T-helper 1 cell (primary cell): ENCODE measurements at regions not wholly inside any gene's neighbourhood (a gene's known extent, or its start where the extent isn't known, plus 50 kb on each side); places are given as distances from the start of the nearest gene placed in this dataset.

Experiments
- DNase-seq, 5 donors: peaks; one replicate each; pipeline ENCODE4 v3.0.0-alpha.2; 2012 to 2020

- no peak for DNase-seq
Measured at GRCh38 chr13:47027780-47028437, 131.1 kb upstream of the HTR2A start.

DNA sequence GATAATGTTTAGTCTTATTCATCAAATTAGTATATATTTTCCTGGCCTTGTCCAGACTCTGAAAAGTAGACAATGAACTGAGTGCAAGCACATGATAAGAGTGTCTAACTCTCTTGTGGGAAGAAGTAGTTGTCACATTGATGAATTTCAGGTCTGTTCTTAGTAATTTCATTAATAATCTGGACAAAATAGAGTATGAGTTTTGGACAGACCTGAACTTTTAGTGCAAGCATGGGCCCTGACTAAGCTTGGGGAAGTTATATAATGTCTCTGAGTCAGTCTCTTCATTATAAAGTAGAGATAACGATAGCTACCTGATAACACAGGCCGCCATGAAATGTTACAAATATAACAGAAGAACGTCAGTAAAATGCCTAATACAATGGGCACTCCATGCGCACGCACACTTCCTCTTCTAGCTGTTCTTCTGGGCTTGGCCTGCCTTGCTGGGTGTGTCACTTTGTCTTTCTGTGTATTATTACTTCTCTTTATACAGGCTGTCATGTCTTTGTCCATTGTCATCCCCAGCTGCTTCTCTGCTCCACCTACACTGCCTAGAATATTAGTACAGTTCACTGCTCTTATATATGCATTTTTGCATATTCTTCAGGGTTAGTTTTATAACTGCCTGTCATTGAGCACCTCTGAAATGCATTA, 129.1 kb upstream of the HTR2A start:
- no peak for DNase-seq

DNA sequence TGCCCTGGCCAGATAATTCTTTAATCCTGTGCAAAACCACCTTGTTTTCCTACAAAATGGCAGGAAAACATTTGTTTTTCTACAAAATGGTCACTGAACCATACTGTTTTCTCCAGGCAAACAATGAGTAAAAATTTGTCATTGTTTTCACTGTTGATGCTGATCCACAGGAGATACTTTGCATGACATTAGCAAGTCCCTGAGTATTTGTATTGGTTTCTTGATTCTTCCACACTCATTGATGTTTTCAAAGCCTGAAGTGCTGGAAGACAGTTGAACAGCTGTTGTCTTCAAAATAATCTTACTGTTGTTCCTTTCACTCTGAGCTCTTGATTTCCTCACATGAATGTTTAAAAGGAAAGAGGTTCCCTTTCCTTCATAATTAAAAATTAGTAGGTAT, 123.1 kb upstream of the HTR2A start:
- no peak for DNase-seq

- DNase-seq = no peak
Measured at GRCh38 chr13:47017476-47017875, 120.6 kb upstream of the HTR2A start.

GRCh38 chr13:47008318-47008717, 111.5 kb upstream of the HTR2A start:
- DNase-seq = no peak

DNA sequence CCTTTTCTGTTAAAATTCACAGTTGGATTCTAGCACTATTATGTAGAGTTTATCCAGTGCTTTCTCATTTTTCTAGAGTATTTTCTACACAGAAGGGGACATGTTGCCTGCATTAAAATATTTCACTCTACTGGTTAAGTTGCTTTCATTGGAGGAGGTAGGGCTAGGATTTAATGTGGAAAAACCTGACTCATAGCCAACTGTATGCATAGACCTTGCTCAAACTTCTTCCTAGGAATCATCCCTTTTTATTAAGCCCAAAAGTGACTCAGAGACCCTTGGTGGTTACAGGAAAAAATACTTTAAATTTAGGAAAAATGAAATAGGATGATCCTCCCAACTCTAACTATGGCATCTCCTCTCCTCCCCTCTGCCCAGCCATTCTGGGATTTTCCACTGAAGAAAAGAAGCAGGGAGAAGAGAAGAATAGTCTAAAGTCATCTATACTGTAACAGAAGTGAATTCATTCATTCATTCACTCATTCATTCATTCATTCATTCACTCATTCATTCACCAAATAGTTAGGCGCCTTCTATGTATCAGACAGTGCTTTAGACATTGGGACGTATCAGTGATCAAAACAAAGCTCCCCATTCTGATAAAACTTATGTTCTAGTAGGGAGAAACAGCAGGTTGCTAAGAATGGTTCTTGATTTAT, 109.0 kb upstream of the HTR2A start:
- no peak for DNase-seq

DNA sequence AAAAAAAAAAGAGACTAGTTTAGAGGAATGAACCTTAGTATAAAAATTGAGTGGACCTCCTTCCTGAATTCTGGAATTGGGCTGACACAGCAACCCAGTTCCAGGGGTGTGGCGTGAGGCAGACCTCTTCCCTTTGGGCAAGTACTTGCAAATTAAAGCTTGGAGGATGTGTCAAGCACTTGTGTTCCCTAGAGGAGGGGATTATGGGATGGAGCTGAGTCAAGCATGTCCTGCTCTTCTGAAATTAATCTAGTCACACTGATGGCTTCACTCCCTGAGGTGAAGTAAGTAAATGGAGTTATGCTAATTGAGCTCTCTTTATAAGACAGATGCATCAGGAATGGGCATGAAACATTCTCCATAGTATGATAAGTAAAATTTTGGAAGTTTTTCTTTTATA, 107.7 kb upstream of the HTR2A start:
- no peak for DNase-seq

DNA sequence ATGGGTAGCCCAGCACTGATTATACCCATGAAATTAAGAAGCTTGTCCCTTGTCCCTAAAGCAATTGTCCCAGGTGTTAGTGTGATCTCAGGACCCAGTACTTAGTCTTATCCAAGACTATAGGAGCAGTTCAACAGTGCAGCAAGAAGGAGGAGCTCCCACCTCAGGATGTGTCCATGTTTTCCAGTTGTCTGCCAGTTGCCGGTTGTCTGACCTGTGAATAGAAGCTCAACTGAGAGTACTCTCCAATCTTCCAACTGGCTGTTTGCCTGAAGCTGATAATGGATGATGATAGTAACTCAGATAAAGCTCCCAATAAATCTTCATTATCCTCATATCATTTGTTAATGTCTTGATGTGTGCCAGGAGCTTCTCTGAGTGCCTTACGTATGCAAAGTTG, 107.2 kb upstream of the HTR2A start:
- DNase-seq = no peak

DNA sequence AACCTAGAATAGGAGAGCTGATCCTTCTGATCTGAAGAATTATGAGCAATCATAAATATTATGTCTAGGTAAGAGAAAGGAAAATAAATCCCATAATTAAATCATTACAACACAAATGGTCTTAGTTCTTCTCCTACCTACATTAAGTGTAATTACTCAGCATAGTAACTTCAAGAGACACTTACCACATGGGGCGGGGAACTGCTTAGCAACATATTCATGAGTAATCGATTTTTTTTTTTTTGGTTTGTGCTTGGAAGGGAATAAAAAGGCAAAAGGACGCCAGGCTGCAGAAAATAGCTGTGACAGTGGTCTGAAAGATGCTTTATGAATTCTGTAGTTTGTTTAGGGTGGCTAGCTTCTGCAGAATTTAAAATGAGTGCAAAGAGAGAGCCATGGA, 103.3 kb upstream of the HTR2A start:
- no peak for DNase-seq

DNA sequence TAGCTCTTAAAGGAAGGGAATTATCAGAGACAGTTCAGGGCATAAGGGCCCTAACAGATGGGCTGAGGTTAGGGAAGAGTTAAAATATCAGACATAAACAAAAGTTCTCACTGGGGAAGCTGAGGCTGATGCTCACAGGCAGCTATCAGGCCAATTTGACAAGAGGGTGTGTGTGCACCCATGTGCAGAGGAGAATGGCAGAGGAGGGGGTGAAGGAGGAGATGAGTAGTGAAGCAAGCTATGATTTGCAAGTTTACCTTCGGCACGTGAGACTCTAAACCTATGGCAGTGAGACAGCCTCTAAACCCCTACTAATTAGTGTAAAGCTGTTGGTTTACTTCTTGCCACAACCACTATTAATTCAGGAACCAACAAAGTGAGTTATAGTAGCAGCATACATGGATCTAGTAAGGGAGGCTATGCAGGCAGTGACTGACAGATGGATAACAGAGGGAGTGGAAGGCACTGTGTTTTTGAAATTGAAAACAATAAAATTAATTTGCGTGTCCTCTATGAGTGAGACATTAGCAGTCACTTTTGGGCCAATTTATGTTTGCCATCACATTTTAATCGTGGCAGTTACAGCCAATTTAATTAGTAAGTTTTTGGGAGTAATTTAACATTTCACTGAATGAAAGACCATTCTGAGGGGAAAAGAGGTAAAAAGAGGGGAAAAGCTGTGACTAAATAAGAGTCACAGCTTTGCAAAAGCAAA, 99.6 kb upstream of the HTR2A start:
- no peak for DNase-seq

GRCh38 chr13:46995874-46996273, 99.0 kb upstream of the HTR2A start:
- DNase-seq = no peak

DNA sequence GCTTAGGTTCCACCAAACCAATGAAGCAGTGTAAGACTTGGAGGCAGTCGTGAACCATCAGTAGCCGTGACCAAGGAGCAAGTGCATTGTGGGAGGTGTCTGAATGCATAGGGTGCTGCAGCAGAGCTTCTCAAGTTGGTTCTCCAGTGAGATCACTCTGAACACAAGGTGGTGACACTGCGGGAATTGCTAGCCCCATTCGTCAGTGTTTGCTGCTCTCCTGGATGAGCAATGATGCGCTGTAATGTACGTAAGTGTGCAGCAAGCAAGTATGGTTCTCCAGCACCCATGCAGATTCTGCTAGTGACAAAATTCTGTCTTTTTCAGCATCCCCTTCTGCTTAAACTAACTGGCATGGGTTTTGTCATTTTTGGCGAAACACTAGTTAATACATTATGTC, 97.6 kb upstream of the HTR2A start:
- no peak for DNase-seq

DNA sequence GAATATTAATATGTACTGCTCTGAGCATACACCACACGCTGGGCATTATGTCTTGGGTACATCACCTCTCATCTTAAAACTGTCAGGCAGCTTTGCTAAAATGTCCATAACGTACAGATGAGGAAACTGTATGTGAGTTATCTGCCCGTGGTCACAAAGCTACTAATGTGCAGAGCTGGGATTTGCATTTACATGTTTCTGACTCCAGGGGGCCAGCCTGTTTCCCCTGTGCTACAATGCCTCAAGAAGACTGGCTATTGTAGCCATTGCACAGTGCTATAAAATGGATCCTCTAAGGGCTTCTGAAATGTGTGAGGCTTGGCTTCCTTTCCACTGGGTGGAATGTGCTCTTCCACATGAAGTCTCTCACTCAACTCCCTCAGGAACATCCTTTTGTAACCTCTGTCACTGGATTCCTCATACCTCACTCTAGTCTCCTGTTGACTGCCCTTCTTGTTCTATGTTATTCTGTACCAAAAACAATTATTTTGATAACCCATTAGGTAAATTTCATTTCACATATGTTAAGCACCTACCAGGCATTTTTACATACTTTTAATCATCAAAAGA, 95.6 kb upstream of the HTR2A start:
- no peak for DNase-seq

GRCh38 chr13:46983881-46984280, 87.0 kb upstream of the HTR2A start:
- peak in 1 of 5 donors; percentile 9 for DNase-seq

DNA sequence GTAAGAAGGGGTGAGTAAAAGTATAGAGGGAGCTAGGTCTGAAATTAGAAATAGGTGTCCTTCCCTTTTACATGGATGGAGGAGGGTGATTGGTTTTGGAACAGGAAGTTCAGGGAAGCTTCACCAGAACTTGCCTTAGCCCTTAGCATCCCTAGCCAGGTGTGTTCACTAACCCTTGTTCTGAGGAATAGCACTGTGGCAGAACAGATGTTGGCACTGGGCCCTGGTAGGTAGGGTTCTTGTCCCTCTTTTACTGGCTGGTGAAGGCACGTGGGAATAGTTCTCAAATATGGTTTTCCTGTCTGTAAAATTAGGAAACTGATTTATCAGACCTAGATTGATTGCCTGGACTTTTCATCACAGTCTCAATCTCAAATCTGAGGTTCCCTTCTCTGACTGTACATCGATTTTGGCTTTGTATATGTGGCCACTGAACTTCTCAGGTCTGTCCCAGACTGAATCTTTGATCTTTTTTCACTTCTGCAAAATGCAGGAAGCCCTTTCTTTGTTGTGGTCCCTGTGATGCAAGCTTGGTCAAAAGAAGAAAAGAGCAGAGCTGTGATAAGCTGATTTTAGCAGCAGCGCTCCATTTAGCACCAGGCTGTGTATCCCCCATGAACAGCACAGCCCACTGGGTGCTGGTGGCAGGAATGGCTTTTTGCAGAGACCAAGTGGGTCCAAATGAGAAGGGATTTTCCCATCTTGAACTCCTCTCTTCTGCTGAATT, 86.2 kb upstream of the HTR2A start:
- peak in 1 of 5 donors; percentile 29 for DNase-seq

DNA sequence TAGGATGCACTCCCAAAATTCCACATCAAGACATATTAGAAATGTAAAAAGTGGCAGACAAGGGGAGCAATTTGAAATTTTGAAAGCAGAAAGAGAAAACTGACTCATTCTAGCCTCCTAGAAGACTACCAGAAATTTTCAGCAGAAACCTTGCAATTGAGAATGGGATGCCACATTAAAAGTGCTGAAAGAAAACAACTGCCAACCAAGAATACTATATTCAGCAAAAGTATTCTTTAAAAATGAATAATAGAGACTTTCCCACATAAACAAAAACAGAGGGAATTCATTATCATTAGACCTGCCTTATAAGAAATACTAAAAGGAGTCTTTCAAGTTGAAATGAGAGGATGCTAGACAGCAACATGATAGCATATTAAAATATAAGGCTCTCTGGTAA, 78.3 kb upstream of the HTR2A start:
- no peak for DNase-seq

DNA sequence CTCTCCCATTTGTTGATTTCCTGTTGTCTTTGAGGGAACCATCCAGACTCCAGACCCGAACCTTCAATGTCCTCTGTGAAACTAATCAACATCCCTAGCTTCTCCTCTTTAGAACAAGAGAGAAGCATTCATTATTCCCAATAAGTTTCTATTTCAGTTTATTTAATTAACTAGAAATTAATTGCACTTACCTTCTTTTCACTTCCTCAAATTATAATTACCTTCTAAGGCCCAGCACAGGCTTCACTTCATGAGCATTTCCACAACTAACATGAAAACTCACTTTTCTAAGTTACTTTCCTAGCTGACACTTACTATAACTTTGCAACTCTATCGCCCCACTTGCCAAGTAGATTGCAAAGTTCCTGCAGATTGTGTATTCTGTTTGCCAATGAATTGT, 71.6 kb upstream of the HTR2A start:
- DNase-seq = no peak

- no peak for DNase-seq
Measured at GRCh38 chr13:46964789-46965527, 68.1 kb upstream of the HTR2A start.

GRCh38 chr13:46963904-46964303, 67.1 kb upstream of the HTR2A start:
- no peak for DNase-seq

DNA sequence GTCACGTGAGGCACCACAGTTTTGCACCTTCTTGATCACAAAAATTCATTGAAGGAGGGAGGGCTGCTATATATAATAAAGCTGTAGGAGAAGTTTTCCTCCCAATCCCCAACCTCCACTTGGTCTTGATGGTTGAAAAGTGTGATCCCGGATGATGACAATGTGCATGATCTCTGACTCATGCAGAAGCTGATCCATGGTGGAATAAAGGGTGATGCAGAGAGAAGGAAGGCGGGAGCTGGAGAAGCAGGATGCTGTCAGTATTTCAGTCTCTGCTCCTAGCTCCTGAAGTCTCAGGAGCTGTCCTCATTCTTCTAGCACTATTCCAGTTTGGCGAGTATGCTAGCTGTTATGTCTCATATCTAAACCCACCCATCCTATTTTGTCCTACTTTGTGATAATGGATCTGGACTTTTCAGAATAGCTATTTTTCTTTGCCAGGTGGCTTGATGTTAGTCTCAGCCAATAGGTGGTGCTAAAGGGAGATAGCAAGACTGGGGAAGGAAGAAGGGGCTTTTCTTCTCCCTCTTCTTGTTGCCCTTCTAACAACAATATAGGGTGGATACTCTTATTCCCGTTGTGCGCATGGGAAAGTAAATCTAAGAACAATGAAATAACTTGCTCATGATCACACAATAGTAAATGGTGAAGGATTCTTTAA, 65.6 kb upstream of the HTR2A start:
- no peak for DNase-seq

DNA sequence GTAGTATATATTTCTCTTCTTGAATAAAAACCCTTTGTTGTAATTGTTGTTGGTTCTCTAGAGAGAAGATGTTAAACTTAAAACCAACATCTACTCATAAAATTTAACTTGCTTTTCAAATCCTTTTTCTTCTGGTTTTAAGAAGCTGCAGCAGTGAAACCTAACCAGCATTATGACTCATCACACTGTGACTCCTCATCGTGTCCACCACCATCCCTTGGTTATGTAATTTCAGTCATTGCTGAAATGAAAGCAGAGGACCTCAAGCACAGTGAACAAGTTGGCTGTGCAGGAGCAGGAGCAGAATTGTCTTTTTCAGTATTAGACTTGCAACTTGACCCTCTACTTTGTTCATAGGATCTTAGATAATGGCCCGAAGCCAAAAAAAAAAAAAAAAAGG, 64.9 kb upstream of the HTR2A start:
- peak in 1 of 5 donors; percentile 28 for DNase-seq
